ENCODE measurements at regions not wholly inside any gene's neighbourhood (a gene's known extent, or its start where the extent isn't known, plus 50 kb on each side); places are given as distances from the start of the nearest gene placed in this dataset.
"Not testable (repeated sequence)": the region's sequence is repeated elsewhere in the genome, so short reads cannot be mapped to it uniquely, and the experiment has no call there.

DNA sequence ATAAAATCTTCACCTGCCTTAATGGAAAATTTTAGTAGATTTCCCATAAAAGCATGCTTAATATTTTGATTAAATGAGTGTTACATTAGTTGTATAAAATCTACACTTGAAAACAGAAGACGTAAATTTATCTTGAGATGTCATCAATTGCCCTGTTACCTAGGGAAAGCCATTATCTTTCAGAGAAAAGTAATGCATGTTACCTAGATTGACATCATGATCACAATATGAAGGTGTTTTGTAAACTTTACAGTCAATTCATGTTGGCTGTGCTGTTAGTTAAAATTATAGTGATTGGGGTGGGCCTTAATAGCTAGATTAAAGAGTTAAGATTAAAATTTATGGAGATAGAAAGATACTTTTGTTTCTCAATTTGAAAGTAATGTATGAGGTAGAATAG lies 293.2 kb upstream of the PCDH18 start:
- no peak for DNase-seq

DNA sequence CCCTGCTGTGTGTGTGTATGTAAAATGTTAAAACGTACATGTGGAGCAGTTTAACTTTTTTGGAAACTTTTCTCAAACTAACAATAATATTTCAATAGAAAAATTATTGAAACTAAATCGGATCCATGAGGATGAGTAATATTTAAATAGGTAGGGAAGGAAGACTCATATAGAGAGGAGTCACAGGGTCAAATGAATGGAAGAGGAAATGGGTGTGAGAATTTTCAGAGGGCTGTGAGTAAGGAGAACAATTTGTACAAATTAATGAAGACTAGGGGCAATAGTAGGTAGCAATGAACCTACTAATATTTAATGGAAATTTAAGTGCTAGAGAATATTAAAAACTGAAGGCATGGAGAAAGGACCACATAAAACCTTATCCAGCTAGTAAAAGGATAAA lies 290.7 kb upstream of the PCDH18 start:
- no peak for DNase-seq

GRCh38 chr4:137819964-137820383 lies 287.7 kb upstream of the PCDH18 start:
- peak; percentile 6 to 10 for DNase-seq

DNA sequence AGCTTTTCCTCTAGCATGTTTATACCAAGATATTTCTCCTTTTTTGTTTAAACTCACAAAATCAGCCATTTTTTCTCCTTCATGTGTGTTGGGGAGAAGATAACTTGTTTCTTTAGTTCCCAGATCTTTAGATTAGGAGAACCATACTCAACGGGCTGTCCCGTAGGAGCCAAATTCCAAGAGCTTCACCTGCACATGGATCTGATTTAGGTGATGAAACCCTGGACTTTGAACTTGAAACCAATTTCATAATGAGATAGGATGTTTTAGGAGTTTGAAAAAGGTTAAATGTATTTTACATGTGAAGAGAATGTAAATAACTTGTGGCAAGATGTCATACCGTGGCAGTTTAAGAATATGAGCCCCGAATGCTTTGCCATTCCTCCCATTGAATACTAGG lies 280.0 kb upstream of the PCDH18 start:
- no peak for DNase-seq

DNA sequence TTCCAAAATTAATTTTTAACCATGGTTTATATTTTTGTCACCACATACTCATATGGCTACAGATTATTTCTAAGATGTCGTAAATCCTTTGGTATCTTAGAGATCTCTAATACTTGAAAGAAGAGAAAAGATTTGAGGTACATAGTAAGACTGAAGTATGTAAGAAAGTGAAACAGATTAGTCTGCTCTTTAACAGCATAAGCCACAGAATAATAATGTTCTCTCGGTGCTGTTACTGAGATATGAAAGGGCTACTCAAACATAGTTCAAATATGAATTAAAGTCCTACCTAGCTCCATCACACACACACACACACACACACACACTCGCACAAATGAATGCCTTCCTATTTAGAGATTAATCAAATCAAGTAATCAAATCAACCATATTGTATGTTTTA lies 274.1 kb upstream of the PCDH18 start:
- DNase-seq = no peak

- DNase-seq = no peak
These were observed 272.7 kb upstream of the PCDH18 start for GRCh38 chr4:137804906-137805495.

- DNase-seq = no peak
These were observed 268.6 kb upstream of the PCDH18 start for GRCh38 chr4:137800861-137801260.

DNA sequence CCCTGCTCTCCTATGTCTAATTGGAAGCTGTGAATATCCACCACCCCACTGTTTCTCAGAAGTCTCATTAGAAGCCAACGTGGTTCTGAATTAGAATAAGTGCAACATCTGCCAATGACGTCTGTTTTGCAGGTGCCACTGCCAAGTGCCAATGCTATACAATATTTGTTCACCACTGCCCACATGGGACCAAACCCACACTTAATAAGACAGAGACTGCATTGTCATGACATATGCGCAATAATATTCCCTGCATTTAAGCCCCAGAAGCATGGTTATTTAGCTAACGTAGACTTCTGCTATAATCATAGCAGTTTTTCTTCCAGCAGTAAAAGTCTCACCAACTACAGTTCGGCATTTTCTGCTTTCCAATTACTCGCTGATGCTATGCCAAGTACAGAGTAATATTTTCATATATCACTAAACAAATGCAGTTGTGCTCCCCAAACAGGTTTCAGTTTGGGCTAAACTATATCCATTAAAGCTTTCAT lies 262.5 kb upstream of the PCDH18 start:
- no peak for DNase-seq

- DNase-seq = not testable (repeated sequence)
These were observed 257.0 kb upstream of the PCDH18 start for GRCh38 chr4:137789263-137789662.

DNA sequence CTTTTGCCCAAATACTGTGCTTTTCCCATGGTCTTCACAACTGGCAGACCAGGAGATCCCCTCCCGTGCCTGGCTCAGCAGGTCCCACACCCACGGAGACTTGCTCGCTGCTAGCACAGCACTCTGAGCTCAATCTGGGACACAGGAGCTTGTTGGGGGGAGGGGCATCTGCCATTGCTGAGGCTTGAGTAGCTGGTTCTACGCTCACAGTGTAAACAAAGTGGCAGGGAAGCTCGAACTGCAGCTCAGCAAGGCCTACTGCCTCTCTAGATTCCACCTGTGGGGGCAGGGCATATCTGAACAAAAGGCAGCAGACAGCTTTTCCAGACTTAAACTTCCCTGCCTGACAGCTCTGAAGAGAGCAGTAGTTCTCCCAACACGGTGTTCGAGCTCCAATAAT lies 251.6 kb upstream of the PCDH18 start:
- DNase-seq = not testable (repeated sequence)

- DNase-seq = no peak
These were observed 243.4 kb upstream of the PCDH18 start for GRCh38 chr4:137775701-137776100.

DNA sequence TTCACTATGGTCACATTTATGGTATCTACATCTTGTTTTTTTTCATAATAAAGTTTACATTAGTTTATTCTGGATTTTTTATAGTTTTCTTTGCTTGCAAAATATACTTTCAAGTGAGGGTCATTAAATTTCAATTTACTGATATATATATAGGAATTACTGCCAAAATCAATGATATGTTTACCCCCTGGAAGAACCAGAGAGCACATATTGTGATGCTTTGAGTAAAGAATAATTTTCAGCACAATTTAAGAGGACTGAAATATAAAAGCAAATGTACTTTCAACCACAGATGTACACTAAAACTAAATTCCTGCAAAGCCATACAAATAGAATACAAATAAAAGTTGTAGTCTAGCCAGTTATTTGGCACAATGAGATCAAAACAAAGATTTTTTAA lies 242.2 kb upstream of the PCDH18 start:
- no peak for DNase-seq

- peak in 1 of 2 donors; percentile 3 for DNase-seq
These were observed 236.6 kb upstream of the PCDH18 start for GRCh38 chr4:137768881-137769280.

DNA sequence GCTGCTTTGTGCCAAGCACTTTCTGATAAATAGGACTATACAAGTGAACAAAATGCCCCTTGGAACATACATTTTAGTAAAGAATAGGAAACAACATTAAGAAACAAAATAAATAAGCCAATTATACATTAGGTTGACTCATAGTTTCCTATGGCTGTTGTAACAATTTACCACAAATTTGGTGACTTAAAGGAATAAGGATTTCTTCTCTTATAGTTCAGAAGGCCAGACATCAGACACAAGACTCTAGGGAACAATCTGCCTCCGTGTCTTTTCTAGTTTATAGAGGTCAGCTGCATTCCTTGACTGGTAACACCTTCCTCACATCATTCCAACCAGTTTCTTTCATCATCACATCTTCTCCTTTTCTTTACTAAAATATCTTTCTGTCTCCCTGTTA lies 235.9 kb upstream of the PCDH18 start:
- no peak for DNase-seq

GRCh38 chr4:137762591-137762990 lies 230.3 kb upstream of the PCDH18 start:
- DNase-seq = no peak

DNA sequence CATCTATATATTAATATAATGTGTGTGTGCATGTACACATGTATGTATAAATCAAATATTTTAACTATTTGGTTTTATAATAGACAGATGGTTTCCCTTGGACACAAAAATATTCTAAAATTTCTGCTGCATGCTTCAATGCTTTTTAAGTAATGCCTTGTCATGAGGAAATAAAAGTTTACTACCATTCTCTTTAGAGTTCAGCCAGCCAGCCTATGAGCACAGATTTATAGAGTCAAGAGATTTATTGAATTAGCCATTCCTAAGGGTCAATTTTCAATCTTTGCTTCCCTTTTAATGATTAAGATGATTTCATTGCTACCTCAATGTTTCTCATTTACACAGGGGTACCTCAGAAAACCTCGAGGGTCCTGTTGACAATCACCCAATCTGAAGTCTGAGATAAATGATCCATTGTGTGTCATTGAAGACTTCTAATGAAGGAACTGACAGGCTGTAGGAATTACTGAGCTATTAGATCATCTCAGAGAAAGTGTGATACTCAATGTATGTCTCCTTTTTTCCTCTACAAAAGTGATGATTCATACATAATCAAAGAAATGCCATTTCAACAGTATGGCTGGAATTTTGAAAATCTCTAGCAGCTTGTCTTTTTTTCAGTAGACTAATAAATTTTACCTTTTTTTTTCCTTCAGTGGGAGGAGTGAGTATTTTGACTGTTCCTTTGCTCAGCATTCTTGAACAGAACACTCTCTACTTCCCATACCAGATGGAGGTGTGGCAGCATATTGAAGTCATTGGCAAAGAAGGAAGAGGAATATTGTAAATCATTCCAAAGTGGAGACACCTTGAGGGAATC lies 222.6 kb upstream of the PCDH18 start:
- no peak for DNase-seq

- no peak for DNase-seq
These were observed 217.2 kb upstream of the PCDH18 start for GRCh38 chr4:137749466-137749865.

GRCh38 chr4:137748616-137749015 lies 216.3 kb upstream of the PCDH18 start:
- no peak for DNase-seq

- no peak for DNase-seq
These were observed 207.8 kb upstream of the PCDH18 start for GRCh38 chr4:137740141-137740540.

GRCh38 chr4:137739391-137739790 lies 207.1 kb upstream of the PCDH18 start:
- DNase-seq = no peak

GRCh38 chr4:137738375-137738990 lies 206.2 kb upstream of the PCDH18 start:
- no peak for DNase-seq

DNA sequence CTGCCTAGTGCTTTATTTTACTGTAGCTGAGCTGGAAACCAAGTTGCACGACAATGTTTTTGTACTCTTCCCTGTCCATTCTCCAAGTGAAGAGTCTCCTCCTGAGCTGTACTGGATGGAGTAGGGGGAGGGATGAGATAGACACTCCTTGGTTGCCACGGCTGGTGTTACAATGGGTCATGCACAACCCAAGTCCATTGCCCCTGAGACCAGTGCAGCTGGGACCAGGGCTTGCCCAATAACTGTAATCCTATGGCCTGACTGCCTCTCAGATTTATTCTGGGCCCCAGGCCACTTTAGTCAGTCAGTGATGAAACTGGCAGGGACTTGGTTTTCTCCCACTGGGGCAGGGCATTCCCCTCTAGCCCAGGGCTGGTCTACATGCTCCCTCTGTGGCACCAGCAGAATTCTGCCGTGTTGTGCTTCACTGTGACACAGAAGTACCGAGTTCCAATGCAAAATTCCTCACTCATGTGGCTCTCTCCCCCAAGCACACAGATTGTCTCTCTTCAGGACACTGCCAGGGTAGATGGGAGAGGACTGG lies 203.3 kb upstream of the PCDH18 start:
- no peak for DNase-seq
